Peyer's patch (tissue), 4 donors: ENCODE measurements at regions not wholly inside any gene's neighbourhood (a gene's known extent, or its start where the extent isn't known, plus 50 kb on each side); places are given as distances from the start of the nearest gene placed in this dataset.

Source experiments
- DNase-seq, 3 donors: peaks; one replicate each; pipeline ENCODE4 v3.0.0-alpha.2; 2017 to 2019
- H3K27ac ChIP-seq, 4 donors: fragments of 200-600 bp; sonication (generic); one replicate each; pipeline ENCODE4 v1.5.1; 2016 to 2019
- H3K27me3 ChIP-seq, 2 donors: fragments of 200-600 bp; sonication (generic); one replicate each; pipeline ENCODE4 v1.5.1; 2019
- H3K36me3 ChIP-seq, 3 donors: fragments of 200-600 bp; sonication (generic); one replicate each; pipeline ENCODE4 v1.5.1; 2016 to 2019
- H3K4me1 ChIP-seq, 4 donors: fragments of 200-600 bp; sonication (generic); one replicate each; pipeline ENCODE4 v1.5.1; 2016 to 2019
- H3K4me3 ChIP-seq, 4 donors: fragments of 200-600 bp; sonication (generic); 1 replicate in 3 of 4; 2 replicates in 1 of 4; pipeline ENCODE4 v1.5.1; 2016 to 2019; ENCODE audit warnings: mild to moderate bottlenecking in 1 of 4
- H3K9me3 ChIP-seq, 4 donors: fragments of 200-600 bp; sonication (generic); one replicate each; pipeline ENCODE4 v1.5.1; 2016 to 2019; ENCODE audit warnings: mild to moderate bottlenecking in 1 of 4
- POLR2A ChIP-seq, 2 donors: fragments of 450-650 bp; IDR thresholded peaks; one replicate each; pipeline ENCODE4 v1.5.1; 2017; ENCODE audit warnings: antibody characterized with exemption in 2 of 2, mild to moderate bottlenecking in 2 of 2, moderate library complexity in 2 of 2
- TF ChIP-seq, protein P1 (sequence below), 6 experiments: fragments of 450-650 bp in 4 of 6; fragments of 200-600 bp in 2 of 6; sonication (generic) in 1 of 6; IDR thresholded peaks; one replicate each; pipeline ENCODE4 v1.5.1; 2017 to 2019; ENCODE audit warnings: antibody characterized with exemption in 6 of 6, mild to moderate bottlenecking in 3 of 6, moderate library complexity in 1 of 6

- no peaks in the 10 kb centered on the region for H3K9me3 ChIP-seq
- DNase-seq, result no peak
- no peaks in the 10 kb centered on the region for H3K27me3 ChIP-seq
- no peak overlapping the region for H3K4me3 ChIP-seq
- no peak overlapping the region for H3K27ac ChIP-seq
- no peak for TF ChIP-seq POLR2A (IDR thresholded peaks at IDR 0.05)
- TF ChIP-seq, protein P1, sequence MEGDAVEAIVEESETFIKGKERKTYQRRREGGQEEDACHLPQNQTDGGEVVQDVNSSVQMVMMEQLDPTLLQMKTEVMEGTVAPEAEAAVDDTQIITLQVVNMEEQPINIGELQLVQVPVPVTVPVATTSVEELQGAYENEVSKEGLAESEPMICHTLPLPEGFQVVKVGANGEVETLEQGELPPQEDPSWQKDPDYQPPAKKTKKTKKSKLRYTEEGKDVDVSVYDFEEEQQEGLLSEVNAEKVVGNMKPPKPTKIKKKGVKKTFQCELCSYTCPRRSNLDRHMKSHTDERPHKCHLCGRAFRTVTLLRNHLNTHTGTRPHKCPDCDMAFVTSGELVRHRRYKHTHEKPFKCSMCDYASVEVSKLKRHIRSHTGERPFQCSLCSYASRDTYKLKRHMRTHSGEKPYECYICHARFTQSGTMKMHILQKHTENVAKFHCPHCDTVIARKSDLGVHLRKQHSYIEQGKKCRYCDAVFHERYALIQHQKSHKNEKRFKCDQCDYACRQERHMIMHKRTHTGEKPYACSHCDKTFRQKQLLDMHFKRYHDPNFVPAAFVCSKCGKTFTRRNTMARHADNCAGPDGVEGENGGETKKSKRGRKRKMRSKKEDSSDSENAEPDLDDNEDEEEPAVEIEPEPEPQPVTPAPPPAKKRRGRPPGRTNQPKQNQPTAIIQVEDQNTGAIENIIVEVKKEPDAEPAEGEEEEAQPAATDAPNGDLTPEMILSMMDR (IDR thresholded peaks at IDR 0.05), result no peak
- H3K36me3 ChIP-seq, result no peaks in the 10 kb centered on the region
- H3K4me1 ChIP-seq, result no peaks in the 10 kb centered on the region
Observed at GRCh38 chr3:144554889-144555288, 583.3 kb downstream of the DIPK2A start.

DNA sequence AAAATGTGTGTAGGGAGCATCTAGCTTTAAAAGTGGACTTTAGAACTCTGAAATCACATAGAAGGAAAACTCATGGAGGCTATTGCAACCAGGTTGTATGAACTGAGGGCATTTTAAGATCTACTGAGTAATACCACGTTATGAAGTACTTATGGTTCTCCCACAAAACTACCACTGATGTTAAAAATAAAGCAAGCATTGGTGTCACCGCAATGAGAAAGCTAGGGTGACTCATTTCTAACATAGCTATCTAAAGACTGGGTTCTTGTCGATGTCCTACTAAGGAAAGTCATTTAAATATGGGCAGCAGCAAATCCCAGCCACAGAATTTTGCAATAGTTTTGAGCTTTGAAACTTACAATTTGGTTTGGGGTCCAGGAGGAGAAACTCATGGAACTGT lies 584.8 kb downstream of the DIPK2A start:
- no peaks in the 10 kb centered on the region for H3K27me3 ChIP-seq
- no peaks in the 10 kb centered on the region for H3K4me1 ChIP-seq
- no peaks in the 10 kb centered on the region for H3K36me3 ChIP-seq
- TF ChIP-seq, protein P1 (IDR thresholded peaks at IDR 0.05), result no peak
- TF ChIP-seq POLR2A (IDR thresholded peaks at IDR 0.05), result no peak
- H3K4me3 ChIP-seq, result no peak overlapping the region
- no peak for DNase-seq
- no peaks in the 10 kb centered on the region for H3K9me3 ChIP-seq
- no peak overlapping the region for H3K27ac ChIP-seq

GRCh38 chr3:144557515-144557914 lies 585.9 kb downstream of the DIPK2A start:
- TF ChIP-seq, protein P1 (IDR thresholded peaks at IDR 0.05), result no peak
- TF ChIP-seq POLR2A (IDR thresholded peaks at IDR 0.05), result no peak
- H3K27ac ChIP-seq, result no peak overlapping the region
- no peaks in the 10 kb centered on the region for H3K4me1 ChIP-seq
- DNase-seq, result no peak
- no peaks in the 10 kb centered on the region for H3K27me3 ChIP-seq
- H3K9me3 ChIP-seq, result no peaks in the 10 kb centered on the region
- H3K36me3 ChIP-seq, result no peaks in the 10 kb centered on the region
- H3K4me3 ChIP-seq, result no peak overlapping the region

- no peak for DNase-seq
- Histone ChIP-seq H3K27ac (no peak overlapping the region), H3K27me3 (no peaks in the 10 kb centered on the region), H3K9me3 (no peaks in the 10 kb centered on the region), H3K4me1 (no peaks in the 10 kb centered on the region), H3K4me3 (no peak overlapping the region), H3K36me3 (no peaks in the 10 kb centered on the region)
- TF ChIP-seq, protein P1 (IDR thresholded peaks at IDR 0.05), result no peak
- TF ChIP-seq POLR2A (IDR thresholded peaks at IDR 0.05), result no peak
Observed at GRCh38 chr3:144564011-144564410, 592.4 kb downstream of the DIPK2A start.

- Histone ChIP-seq H3K36me3 (no peaks in the 10 kb centered on the region), H3K27ac (no peak overlapping the region), H3K9me3 (no peaks in the 10 kb centered on the region), H3K4me1 (no peaks in the 10 kb centered on the region), H3K27me3 (no peaks in the 10 kb centered on the region), H3K4me3 (no peak overlapping the region)
- DNase-seq, result no peak
- TF ChIP-seq, protein P1 (IDR thresholded peaks at IDR 0.05), result no peak
- no peak for TF ChIP-seq POLR2A (IDR thresholded peaks at IDR 0.05)
Observed at GRCh38 chr3:144566320-144566719, 594.7 kb downstream of the DIPK2A start.

DNA sequence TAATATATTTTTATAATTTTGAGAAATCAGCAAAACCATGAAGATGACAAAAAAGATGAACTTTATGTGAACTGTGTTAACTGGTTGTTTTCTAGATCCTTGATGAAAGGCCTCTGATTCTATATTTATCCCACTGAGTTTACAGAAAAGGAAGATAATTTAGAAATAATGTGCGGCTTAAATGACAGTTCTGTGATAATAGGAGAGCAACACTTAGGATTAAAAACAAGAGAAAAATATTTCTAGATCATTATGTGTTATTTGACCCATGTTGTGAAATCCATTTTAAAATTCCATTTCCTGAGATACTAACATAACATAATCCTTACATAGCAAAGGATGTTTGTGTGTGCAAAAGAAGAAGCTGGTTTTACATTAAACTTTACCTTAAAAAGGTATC lies 598.0 kb downstream of the DIPK2A start:
- Histone ChIP-seq H3K4me3 (no peak overlapping the region), H3K9me3 (no peaks in the 10 kb centered on the region), H3K4me1 (no peaks in the 10 kb centered on the region), H3K27me3 (no peaks in the 10 kb centered on the region), H3K27ac (no peak overlapping the region), H3K36me3 (no peaks in the 10 kb centered on the region)
- no peak for DNase-seq
- TF ChIP-seq, protein P1 (IDR thresholded peaks at IDR 0.05), result no peak
- TF ChIP-seq POLR2A (IDR thresholded peaks at IDR 0.05), result no peak
